ENCODE measurements at regions not wholly inside any gene's neighbourhood (a gene's known extent, or its start where the extent isn't known, plus 50 kb on each side); places are given as distances from the start of the nearest gene placed in this dataset.

GRCh38 chrY:7317571-7317970 lies 406.0 kb upstream of the AMELY start:
- H3K4me3 ChIP-seq (replicated peaks in 1 of 2; ENCODE audit: low read depth in 2 of 2, low read length in 2 of 2) = no peak overlapping the region
- TF ChIP-seq CTCF (IDR thresholded peaks at IDR 0.05; ENCODE audit: low read depth, low read length) = no peak
- no peak for DNase-seq (ENCODE audit: low read depth in 2 of 2)

- DNase-seq (ENCODE audit: low read depth in 2 of 2) = peak; percentile 33 to 48
- H3K4me3 ChIP-seq (replicated peaks in 1 of 2; ENCODE audit: low read depth in 2 of 2, low read length in 2 of 2) = no peak overlapping the region
- TF ChIP-seq CTCF (IDR thresholded peaks at IDR 0.05; ENCODE audit: low read depth, low read length) = no peak
Observed at GRCh38 chrY:7310482-7311269, 399.1 kb upstream of the AMELY start.

GRCh38 chrY:7308816-7309215 lies 397.3 kb upstream of the AMELY start:
- TF ChIP-seq CTCF (IDR thresholded peaks at IDR 0.05; ENCODE audit: low read depth, low read length) = no peak
- H3K4me3 ChIP-seq (replicated peaks in 1 of 2; ENCODE audit: low read depth in 2 of 2, low read length in 2 of 2) = no peak overlapping the region
- DNase-seq (ENCODE audit: low read depth in 2 of 2) = peak; percentile 26 to 55

- TF ChIP-seq CTCF (IDR thresholded peaks at IDR 0.05; ENCODE audit: low read depth, low read length) = no peak
- no peak for DNase-seq (ENCODE audit: low read depth in 2 of 2)
- H3K4me3 ChIP-seq (replicated peaks in 1 of 2; ENCODE audit: low read depth in 2 of 2, low read length in 2 of 2) = no peak overlapping the region
Observed at GRCh38 chrY:7302306-7302705, 390.8 kb upstream of the AMELY start.

GRCh38 chrY:7299960-7300359 lies 388.4 kb upstream of the AMELY start:
- DNase-seq (ENCODE audit: low read depth in 2 of 2) = no peak
- TF ChIP-seq CTCF (IDR thresholded peaks at IDR 0.05; ENCODE audit: low read depth, low read length) = no peak

GRCh38 chrY:7292113-7292512 lies 380.6 kb upstream of the AMELY start:
- no peak for TF ChIP-seq CTCF (IDR thresholded peaks at IDR 0.05; ENCODE audit: low read depth, low read length)
- H3K4me3 ChIP-seq (replicated peaks in 1 of 2; ENCODE audit: low read depth in 2 of 2, low read length in 2 of 2) = no peak overlapping the region
- DNase-seq (ENCODE audit: low read depth in 2 of 2) = no peak

More at GRCh38 chrY:7299960-7300359, 388.4 kb upstream of the AMELY start:
- no peak overlapping the region for H3K4me3 ChIP-seq (replicated peaks in 1 of 2; ENCODE audit: low read depth in 2 of 2, low read length in 2 of 2)
